GM18868 (cell line): ENCODE measurements at regions not wholly inside any gene's neighbourhood (a gene's known extent, or its start where the extent isn't known, plus 50 kb on each side); places are given as distances from the start of the nearest gene placed in this dataset.
A peak's percentile ranks its signal among the peaks of the same experiment; 100 is the strongest.

Experiments used
- ATAC-seq: cut with Tn5 transposase; IDR thresholded peaks from one replicate; pipeline ENCODE4 v1.9.1; 2021; ENCODE audit warnings: mild to moderate bottlenecking, moderate library complexity; ENCODE audit not compliant: unreplicated experiment

DNA sequence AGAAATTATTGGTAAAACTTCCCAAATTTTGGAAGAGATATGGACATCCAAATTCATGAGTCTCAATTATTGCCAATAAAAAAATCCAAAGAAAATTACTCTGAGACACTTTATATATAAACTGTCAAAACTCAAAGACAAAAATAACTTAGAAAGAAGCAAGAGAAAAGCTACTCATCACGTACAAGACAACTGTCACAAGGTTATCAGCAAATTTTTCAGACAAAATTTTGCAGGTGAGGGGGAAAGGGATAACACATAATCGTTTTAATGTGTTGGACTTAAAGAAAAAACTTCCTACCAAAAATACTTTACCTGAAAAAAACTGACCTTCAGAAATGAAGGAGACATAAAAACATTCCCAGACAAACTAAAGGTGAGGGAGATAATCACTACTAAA, 272.5 kb downstream of the THBS2 start:
- no peak for ATAC-seq

DNA sequence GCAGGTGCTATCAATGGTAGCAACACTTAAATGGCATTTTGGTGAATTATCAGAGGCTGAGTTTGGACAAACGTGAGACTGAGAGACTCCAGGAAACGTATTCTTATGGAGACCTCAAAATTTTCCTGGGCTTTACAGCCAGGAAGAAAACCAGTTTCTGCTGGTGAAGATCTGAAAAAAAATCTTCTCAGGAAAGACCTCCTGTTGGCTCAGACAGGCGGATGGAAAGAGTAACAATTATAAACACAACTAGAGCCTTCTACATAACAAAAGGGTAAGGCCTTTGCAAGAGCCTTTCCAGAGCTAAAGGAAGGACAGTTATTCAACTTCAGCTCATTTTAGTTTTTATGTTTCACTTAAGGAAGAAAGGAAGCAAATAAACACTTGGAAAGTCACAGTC, 274.4 kb downstream of the THBS2 start:
- no peak for ATAC-seq

DNA sequence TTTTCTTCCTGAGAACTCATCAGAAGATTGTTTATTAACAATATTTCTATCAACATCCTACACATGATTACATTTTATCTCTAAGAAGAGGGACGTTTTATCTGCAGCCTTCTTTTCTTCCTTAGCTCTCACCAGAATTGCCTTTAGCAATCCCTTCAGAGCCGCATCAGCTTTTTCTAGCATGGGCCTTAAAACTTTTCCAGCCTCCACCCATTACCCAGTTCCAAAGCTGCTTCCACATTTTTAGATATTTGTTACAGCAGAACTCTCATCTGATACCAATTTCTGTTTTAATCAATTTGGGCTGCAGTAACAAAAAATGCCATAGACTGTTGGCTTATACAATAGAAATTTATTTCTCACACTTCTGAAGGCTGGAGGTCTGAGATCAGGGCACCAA, 281.5 kb downstream of the THBS2 start:
- no peak for ATAC-seq

DNA sequence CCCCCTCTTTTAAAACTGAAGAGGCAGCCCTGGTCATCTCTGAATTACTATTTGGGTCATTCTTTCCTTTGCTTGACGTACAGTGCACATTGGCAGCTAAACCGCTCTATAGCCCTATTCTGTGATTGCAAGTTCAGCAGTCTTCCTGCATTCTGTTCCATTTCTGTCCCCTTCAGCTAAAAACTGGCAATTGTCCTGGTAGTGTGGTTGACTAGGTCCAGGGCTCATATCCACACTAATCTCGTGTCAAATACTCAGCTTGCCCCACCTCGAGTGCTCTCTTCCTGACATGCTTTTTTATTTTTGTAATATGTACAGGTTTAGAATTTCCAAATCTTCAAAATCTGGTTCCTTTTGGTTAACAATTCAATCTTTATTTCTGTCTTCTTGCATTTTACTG, 282.1 kb downstream of the THBS2 start:
- ATAC-seq, result no peak

DNA sequence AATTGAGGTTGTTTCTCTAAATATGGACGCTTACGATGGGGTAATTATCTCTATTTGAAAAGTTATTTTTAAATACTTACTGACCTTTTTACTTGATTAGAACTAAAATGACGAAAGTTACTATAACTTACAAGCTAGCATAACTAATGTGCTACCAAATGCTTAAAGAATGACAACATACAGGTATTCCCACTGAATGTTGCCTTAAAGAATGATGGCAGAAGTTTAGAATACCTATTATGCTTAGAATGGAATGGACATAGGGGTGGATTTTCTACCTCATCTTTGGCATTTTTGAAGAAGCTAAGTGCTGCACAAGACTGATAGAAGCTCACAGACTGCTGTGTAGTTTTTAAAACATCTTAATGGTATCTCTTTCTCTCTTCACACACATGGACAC, 284.8 kb downstream of the THBS2 start:
- ATAC-seq, result no peak

DNA sequence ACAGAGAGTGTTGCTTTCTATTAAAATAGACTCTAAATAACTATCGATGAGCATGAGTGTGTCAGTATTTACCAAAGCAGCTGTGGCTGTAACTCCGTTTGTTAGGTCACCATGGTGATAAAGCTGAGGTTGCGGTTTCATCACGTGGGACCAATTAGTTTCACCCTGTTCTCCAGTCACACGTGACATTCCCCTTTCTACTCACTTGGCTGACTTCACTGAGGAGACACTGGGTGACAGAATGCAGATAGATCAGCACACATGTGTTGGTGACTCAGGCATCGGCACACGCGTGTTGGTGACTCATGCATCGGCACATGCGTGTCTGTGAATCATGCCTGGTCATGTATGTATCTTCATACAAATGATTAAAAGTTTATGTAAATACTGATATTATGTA, 285.4 kb downstream of the THBS2 start:
- no peak for ATAC-seq

DNA sequence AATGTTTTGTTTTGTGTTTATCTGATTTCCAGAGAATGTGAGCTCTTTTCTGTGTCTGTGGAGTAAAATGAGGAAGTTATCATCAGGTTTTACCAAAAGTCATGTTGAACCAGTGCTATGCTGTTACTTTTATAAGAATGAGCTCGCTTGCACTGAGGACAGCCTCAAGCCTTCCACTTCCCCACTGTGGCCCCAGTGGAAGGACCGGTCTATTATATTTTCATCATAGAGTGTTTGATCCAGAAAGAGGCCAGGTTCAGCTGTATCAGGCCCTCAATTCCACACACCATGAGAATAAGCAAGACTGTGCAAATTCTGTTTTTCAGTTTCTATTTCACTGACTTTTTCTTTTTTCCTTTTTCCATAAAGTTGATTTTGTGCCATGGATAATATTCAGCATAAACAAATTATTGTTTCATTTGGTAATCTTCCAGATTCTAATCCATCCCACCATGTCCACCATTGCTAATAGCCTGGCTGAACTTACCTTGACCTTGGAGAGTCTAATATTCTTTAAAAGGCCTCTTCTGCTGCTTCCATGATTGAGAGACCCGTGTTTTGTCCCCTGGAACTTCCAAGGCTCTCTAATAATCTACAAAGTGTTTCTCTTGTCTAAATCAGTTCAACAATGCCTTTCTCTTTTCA, 286.2 kb downstream of the THBS2 start:
- ATAC-seq, result no peak

DNA sequence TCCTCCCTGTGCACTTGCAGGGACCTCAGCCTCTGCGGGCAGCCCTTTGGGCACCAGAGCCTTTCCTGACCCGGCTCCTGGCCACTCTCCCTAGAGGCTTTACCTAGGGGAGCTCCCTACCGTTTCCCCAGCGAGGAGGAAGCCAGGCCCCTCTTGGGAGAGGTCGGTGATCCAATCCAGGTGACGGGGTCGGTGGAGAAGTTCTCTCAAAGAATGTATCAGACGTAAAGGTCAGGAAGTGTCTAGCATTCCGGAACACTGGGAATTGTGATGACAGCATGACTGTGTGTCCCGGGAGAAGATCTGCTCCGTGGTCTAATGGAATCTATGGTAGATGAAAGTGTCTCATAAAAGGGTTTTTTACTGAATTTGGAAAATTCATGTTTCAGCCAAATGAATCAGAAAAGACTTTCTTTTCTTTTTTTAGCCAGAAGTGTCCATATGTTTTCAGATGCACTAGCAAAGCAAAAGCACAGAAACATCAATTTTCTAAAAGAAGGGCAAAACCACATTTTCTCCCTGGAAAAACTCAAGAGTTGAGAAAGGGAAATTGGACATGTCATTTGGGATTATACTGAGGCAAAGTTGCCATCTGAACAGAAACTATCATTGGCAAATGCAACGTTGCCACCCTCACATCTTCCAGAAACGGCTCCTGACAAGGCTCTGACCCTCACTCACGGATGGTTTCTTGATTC, 289.4 kb downstream of the THBS2 start:
- no peak for ATAC-seq

DNA sequence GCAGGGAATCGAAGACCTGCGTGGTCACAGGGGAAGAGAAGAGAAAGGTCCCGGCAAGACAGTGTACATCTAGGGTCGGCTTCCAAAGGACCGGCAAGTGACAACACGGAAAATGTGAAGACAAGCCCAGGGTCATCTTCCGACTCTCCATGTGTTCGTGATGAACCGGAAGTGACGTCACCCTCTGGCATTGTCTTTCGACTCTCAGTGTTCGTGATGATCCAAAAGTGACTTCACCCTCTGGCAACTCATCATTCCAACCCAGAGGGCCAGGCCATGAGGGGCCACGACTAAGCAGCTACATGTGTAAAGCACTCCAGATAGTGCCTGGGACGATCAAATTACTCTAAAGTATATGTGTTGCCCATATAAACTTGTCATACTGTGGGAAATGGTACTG, 290.8 kb downstream of the THBS2 start:
- ATAC-seq, result no peak

DNA sequence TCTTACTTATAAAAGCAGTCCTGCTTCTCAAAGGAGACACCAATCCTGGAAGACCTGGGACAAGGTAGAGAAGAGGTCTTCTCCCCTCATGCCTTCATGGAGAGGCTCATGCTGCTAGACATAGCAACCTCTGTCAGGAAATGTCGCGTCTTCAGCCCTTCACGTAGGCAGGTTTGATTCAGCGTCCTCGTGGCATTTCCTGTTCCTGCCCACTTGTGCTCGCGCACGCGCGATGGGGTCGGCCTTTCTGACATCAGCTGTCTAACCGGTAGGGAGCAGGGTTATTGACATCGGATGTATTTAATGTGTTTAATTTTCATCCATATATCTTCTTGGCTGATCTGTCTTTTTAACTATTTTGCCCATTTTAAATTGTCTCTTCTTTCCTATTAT, 292.4 kb downstream of the THBS2 start:
- ATAC-seq, result no peak

DNA sequence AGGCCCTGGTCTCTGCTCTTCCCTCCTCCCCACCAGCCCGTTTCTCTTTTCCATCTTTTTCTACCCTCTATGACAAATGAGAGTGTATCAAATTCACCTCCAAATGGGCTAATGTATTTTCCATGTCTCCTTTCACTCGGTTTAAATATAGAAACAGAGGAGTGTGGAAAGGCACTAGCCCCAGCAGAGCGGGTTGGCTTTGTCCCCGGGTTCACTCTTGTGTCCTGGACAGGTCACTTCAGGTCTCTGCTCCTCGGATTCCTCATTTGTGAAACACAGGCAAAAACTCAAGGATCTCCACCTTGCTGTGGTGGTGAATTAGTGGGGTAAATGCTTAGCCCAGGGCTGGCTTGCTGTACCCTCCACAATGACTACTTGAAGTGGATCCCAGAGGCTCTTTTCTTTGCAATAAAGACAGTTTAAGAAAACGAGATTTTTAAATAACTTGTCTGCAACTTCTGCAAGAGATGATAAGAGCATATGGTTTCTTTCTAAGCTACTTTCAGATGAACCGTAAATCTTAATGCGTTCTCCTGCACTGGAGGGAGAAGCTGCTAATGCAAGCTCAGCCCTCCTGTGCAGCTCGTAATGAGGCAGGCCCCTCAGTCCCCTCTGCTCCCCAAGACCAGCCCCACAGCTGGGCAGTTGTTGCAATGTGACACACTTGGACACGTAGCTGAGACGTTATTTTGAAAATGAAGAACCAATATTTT, 292.9 kb downstream of the THBS2 start:
- ATAC-seq, result no peak

DNA sequence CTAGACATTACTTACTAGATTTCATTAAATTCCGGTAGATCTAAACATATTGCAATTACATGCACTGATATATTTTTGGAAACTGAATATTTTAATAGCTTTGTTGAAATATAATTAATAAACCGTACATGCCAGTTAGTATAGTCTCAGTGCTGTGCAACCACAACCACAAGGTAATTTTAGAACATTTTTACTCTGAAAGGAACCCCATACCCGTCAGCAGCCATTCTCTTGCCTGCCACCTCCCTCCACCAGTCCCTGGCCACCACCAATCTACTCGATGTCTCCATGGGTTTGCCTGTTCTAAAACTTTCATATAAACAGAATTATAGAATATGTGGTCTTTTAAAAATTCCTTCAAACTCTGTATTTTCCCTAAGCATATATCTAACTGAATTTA, 293.9 kb downstream of the THBS2 start:
- no peak for ATAC-seq

DNA sequence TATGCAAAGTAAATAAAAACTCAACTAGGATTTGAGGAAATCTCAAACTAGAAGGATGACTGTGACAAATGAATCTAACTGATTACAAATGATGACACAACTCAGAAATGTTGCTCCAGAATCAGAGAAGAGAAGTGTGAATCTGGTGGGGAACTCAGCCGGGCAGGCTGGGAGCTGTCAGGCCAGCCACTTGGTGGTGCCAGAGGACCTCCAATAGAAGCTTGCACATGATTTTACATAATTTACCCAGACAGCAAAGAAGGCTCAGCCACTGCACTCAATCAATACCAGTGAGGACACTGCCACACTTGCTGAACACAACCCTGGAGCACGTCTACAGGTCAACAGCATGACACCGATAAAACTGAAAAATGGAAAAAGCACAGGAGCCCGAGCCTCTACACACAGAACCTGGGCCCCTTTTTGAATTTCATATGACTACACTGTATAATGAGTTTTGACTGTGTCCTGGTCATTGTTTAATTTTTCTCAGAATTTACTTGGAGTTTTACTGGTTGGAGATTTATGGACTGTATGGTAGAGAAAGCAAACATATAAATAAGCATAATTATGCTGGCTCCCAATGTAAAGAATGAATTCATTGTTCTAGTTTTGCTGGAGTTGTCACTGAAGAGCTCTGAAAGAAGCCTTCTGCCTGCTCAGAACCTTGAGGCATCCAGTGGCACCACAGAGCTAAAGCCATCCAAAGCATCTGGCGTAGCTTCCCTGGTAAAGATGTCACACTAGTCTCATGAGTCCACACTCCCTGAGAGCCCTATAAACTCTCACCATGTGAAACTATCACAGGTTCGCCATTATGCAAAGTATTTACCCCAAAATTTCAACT, 296.5 kb downstream of the THBS2 start:
- ATAC-seq, result peak; percentile 95

DNA sequence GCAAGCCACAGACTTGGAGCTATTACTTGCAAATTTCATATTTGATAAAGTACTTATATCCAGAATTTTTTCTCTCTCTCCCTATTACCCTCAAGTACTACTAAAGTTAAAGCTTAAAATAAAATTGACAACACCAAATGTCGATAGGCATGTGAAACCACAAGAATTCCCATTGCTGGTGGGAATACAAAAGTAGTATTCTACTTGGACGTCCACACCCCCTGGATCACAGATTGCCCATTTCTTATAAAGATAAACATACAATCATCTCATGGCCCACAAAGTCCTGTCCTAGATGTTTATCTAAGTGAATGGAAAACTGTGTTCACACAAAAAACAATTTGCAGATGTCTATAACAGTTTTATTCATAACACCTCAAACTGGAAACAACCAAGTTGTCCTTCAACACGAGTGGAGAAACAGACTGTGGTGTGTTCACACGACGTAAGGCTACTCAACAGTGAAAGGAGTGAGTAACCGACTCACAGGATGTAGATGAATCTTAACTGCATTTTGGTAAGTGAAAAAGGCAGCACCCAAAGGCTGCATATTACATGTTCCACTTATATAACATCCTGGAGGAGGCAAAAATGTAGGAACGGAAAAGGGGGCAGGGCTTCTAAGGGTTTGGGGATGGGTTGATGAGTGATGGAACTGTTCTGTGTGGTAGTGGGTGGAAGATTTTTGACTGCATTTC, 297.4 kb downstream of the THBS2 start:
- no peak for ATAC-seq

DNA sequence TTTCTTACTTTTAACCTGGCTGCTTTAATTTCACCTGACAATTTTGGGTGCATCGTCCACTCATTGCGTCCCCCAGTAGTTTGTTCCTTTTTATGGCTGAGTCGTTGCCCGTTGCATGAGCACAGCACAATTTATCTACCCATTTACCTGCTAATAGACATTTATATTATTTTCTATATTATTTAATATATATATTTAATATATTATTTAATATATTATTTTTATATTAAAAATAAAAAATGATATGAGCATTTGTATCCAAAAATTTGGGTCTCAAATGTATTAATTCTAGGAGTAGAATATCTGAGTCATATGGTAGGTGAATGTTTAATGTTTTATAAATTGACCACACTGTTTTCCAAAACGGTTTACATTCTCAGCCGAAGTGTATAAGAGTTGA, 300.2 kb downstream of the THBS2 start:
- no peak for ATAC-seq

DNA sequence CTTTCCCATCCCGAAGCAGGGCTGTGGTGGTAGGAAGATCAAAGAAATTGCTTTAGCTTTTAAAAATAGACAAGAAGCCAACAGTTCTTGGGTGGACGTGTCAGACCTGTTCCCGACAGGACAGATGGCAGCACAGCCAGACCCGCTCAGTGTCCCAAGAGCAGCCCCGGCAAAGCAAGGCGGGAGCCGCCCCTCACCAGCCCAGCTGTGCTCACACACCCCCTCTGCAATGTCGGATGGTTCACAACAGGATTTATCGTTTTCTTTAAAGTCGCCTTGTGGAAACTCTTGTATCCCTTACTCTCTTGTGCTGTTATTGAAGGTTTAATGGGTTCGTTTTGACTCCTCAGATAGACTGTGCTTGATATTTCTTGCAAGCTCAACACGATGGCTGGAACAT, 302.4 kb downstream of the THBS2 start:
- no peak for ATAC-seq

DNA sequence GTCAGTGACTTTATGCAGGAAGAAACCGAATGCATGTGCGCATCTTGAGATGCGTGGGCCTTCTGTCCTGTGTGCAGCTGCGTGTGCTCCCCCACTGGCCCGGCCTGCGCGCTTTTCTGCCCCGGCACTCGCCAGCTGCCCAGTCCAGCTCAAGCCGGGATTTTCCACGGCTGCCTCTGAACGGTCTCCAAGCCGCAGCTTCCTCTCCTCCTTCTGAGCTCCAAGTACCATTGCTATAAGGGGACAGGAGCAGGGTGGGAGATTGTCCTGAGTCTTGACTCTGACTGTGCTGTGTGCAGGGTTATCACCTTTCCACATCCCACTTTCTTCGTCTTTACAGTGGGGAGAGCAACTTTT, 302.8 kb downstream of the THBS2 start:
- no peak for ATAC-seq

DNA sequence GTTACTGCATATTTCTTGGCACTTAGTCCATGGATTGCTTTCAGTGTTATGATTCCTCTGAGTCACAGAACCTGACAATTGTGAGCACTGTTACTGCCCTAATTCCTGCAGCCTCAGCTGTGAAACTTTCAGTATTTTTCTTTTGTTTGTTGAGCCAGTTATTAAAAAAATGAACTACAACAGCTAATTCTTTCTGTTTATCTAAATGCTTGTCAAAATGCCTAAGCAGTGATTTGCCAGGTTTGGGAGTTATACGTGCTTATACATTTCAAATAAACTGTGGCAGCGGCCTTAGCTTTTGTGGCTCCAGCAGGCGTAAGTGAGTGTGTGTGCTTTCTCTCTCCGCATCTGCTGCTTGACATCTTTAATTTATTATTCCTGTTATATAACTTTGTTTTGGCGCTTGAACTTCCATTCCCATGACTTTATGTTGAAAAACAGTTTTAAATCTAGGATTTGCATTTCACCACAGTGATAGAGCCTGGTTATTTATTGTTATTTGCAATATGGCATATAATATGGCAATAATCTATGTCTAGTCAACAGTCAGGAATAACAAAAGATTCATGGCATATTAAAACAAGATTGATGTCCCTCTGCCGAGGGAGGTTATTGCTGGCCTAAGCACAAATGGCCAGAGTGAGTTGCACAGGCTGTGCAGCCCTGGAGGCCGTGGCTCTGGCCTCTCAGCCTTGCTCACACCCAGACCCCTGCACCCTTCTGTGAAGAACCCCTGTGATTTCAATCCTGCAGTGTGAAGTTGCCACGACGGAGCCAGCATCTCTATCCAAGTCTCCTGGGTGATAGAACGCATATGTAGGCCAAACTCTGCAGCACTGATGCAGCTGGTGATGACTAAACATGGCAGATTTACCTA, 303.4 kb downstream of the THBS2 start:
- no peak for ATAC-seq

DNA sequence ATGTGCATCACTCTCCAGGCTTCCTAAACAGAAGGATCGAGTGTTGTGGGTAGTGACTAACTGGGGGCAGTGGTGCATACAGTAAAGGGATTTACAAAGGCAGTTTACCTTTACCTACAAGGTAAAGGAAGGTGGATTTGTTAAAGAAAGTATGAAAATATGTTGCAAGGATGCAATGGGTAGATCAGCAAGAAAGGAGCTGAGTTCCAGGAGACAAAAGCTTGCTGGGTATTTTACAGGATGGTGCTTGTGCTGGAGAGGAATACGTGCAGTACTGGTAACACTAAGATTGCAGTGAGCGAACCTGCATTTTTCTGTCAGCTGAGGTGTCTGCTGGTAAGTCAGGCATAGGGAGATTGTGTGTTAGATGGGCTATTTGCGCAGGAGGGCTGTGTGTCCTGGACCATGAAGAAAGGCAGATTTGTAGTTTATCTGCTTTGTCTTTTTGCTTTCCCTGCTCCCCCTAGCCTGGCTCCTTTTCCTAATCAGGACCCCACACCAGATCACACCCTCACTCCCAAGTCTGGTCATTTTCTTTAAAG, 304.6 kb downstream of the THBS2 start:
- no peak for ATAC-seq

DNA sequence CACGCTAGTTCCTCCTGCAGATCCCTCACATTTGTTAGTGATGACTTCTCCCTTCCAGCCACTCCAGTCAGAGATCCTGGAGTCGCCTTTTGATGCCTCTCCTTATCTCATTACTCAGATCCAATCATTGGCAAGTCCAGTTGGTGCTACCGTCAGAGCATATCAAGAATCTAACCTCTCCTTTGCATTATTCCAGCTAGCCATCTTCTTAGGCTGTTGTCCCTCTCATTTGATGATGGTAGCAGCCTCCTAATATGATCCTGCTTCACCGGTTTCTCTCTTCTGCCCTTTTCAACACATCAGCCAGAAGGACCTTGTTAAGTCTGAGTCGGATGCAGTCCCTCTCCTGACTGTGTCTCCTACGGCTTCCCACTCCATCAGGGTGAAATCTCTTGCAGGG, 305.6 kb downstream of the THBS2 start:
- no peak for ATAC-seq
